ENCODE measurements at regions not wholly inside any gene's neighbourhood (a gene's known extent, or its start where the extent isn't known, plus 50 kb on each side); places are given as distances from the start of the nearest gene placed in this dataset.
A peak's percentile ranks its signal among the peaks of the same experiment; 100 is the strongest.
"Not testable (repeated sequence)": the region's sequence is repeated elsewhere in the genome, so short reads cannot be mapped to it uniquely, and the experiment has no call there.

DNA sequence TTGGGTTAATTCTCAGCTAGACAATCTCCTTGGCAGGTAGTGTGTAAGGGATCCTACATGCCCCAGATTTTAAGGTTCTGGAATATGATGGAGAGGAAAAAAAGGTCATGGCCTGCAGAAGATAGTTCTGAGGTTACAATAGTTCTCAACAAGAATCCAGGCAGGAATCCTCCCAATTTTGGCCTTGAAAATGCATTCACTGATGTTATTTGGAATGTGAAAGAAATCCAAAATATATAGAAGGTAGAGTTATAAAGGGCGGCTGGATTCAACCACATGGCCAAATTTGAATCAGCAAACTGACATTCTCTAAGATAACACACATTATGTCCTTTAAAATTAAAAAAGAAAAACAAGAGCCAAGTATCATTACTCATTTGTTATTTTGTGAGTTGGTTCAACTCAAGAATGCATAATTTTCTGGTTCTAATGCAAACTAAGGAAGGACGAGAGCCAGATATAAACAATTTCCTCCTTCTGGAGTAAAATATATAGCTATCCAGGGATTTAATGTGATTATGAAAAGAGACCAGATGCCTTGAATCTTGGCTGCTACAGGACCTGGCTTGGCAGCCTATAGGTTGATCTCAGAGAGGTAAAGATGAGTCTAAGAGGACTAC is 177.0 kb upstream of the G2E3 start:
- peak; percentile 45 for DNase-seq

DNA sequence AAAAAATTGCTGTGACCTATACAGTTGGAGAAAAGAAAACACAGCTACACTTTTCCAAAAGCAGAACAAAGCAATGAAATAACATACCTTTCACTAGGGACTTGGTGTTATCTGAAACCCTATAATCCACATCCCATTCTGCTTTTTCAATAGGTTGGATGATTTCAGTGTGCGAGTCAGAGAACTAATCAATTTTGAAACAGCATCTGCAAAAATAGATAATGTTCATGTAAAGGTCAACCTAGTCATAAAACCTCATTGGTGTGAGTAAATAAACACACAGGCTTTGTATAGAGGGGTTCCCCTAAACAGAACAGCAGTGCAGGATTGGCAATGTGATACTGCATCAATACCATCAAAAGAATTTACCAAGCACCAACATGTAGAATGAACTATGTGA is 173.0 kb upstream of the G2E3 start:
- no peak for DNase-seq

DNA sequence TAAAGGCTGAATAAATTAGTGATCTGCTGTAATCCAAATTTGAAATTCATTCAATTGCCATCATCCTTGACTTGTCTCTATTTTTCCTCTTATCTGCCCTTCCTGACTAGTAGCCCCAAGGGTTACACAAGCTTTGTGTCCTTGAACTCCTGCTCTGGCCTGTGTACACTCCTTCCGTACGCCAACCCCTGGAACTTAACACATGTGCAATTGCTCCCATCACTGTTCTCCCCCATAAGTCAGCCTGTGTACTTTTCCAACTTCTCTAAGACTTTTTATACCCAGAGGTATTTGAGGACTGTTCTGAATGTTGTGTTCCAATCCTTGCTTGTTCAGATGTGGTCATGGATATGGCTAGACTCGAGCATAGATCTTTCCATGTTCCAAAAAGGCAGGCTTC is 171.1 kb upstream of the G2E3 start:
- DNase-seq = no peak

DNA sequence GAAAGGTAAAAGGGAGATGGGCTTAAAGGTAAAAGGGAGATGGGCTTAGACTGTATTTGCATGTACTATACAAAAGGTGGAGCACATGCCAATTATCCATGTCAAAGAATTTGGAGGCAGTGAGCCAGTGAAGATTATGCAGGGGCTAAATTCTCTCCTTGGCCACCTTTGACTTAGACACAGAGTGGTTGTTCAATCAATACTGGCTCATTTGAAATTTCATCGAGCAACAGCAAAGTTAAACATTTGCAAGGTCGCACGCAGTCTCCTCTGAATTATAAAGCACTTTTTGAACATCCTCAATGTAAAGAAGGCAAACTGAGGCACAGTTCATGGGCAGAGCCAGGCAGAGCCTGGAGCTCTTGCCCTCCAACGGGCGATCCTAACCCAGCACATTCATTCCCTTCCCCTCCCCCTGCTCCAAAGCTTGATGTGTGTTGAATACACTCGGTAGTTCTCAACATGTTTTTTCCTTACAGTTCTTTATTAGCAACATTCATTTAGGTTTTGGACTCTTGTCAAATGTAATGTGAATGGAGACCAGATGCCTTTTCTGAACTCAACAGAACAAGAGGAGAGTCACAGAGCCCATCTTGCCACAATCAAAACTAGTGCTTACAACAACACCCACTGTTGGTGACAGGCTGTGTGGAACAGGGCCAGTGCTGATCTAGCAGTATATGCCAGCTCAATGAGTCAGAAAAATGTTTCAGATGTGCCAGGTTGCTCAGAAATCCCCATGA is 169.7 kb upstream of the G2E3 start:
- no peak for DNase-seq

DNA sequence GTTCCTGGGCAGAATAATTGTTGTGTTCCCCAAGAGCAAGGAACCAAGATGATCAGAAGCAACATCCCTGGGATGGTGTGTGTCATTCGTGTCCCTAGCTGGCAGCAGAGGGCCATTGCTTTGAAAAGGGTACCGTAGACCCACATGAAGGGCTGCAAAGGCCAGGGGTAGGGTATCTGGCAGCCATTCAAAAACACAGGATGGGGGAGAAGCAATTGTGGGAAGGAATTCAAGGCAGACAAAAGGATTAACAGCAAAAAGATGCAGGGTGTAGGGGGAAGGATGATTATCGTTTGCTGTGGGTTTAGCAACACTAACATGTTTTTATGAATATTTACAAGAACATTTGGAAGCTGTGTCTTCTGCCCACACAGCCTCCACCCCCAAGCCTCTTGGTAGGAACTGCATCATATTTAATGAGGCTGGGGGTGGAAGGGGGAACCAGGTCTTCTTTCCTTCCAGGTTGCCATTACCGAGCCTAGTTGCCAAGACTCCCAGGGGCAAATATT is 169.0 kb upstream of the G2E3 start:
- no peak for DNase-seq

DNA sequence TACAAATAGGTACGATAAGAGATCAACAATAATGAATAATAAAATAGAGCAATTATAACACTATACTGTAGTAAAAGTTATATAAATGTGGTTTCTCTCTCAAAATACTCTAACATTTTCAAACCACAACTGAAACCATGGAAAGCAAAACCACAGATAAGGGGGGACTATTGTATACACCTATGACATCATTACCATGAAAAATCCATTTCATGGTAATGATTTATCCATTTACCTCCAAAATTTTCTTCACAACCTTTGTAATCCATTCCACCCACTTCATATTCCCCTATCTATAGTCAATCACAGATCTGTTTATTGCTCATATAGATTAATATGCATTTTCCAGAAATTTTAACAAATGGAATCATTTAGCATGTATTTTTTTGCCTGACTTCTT is 163.9 kb upstream of the G2E3 start:
- no peak for DNase-seq

DNA sequence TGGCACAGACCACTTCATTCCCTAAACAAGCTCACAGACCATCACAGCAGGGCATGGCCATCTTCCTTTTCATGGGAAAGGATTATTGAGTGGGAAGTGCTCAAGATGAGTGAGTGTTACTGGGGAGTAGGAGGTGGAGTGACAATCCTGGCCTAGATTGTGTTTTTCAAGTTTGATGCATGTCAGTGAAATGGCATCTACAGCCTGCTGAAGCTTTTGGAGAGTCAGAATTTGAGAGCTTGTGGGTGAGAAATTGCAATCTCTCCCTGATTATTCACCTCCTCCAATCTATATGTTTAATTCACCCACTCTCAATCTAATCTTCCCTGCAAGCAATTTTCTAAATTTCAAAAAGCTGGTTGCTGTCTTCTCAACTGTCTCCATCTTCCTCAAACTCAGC is 156.1 kb upstream of the G2E3 start:
- no peak for DNase-seq

DNA sequence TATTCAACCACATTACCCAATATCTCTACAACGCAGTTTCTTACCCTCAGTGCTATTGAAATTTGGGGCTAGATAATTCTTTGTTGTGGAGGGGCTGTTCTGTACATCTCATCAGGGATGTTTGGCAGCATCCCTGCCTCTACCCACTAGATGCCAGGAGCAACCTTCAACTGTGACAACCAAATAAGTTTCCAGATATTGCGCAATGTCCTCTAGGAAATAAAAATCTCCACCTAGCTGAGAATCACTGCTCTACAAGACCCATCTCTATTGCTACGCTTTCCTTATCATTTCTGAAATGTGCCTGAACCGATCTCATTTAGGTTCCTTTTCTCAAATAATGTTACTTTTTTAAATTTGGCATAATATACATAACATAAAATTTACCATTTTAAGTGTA is 155.2 kb upstream of the G2E3 start:
- no peak for DNase-seq

DNA sequence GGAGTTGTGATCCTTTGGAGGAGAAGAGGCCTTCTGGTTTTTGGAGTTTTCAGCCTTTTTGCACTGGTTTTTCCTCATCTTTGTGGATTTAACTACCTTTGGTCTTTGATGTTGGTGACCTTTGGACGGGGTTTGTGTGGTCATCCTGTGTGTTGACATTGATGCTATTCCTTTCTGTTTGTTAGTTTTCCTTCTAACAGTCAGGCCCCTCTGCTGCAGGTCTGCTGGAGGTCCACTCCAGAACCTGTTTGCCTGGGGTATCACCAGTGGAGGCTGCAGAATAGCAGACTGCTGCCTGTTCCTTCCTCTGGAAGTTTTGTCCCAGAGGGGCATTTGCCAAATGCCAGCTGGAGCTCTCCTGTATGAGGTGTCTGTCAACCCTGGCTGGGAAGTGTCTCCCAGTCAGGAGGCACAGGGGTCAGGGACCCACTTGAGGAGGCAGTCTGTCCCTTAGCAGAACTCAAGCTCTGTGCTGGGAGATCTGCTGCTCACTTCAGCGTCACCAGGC is 149.4 kb upstream of the G2E3 start:
- not testable (repeated sequence) for DNase-seq

DNA sequence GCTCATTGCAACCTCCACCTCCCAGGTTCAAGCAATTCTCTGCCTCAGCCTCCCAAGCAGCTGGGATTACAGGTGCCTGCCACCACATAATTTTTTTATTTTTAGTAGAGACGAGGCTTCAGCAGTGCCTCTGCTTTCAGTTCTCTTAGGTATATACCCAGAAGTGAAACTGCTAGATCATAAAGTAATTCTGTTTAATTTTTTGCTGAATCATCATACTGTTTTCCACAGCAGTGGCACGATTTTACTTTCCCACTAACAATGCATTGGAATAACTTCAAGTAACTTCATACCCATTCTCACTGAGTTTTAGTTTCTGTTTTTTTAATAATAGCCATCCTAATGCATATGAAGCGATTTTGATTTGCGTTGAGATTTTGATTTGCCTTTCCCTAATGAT is 148.0 kb upstream of the G2E3 start:
- no peak for DNase-seq

DNA sequence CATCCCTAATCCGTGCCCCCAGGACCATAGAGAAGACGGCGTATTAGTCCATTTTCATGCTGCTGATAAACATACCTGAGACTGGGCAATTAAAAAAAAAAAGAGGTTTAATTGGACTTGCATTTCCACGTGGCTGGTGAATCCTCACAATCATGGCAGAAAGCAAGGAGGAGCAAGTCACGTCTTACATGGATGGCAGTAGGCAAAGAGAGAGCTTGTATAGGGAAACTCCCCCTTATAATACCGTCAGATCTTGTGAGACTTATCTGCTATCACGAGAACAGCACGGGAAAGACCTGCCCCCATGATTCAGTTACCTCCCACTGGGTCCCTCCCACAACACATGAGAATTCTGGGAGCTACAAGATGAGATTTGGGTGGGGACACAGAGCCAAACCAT is 145.8 kb upstream of the G2E3 start:
- not testable (repeated sequence) for DNase-seq

DNA sequence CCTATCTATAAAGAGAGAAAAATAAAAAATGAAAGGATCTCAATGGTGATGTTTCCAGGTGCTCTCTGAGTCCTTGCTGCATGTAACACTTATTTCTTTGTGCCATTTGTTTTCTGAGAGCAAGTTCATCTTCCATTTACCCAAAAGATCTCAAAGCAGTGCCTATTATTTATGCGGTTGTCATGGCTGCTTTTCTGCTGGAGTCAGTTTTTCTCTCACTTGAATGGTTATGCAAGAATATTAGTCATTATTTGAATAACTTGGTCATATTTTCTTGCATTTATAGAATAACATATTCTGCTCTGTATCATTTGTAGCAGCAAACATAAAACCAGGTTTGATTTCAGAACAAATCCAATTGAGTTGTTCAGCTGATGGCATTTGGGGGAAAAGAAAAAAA is 141.8 kb upstream of the G2E3 start:
- no peak for DNase-seq

DNA sequence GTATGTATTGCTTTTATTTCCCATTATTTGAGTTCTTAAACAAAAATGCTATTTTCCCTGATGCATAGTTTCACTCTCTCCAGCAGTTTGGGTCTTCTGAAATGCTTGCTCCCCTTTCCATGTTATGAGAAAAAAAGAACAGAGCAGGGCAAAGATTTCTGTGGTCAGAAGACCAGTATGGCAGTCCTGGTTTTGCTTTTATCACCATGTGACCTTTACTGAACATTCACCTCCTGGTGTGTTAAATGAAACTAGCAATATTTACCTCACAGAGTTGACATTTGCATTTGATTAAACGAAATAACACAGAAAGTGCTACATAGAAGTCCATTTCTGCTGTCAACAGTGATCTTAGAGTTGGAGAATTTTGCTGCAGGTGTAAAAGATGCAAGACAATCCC is 141.0 kb upstream of the G2E3 start:
- no peak for DNase-seq

DNA sequence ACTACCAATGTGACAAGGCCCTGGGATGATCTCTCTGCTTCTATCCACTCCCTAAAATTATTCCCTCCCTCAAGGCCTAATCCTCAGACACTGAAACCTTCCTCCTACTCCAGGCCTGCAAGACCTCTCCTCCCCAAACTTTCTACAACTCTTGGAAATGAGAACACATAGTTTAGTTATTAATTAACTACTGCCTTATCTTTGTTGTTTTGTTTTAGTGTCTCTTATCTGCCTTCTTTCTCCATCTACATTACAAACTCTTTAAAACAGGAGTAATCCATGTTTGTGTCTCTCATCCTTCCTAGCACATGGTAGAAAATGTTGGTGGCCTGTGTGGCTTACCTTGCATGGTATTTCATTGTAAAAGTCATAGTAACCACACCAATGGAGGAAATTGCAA is 139.9 kb upstream of the G2E3 start:
- DNase-seq = no peak

DNA sequence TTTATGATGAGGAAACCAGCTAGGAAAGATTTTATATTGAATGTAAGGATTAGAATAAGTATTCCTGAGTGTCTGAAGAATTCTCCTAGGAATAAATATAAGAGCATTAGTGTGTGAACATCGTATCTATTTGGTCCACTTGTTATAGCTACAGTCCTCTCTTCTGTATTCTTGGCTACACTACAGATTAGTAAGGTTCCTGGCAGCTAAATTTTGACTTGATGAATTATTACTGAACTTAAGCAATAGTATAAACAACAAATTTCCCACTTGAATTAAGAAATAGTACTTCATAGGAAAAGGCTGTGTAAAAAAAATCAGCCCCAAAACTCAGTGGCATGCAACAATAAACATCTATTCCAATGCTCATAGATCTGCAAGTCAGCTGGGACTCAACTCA is 138.4 kb upstream of the G2E3 start:
- no peak for DNase-seq

DNA sequence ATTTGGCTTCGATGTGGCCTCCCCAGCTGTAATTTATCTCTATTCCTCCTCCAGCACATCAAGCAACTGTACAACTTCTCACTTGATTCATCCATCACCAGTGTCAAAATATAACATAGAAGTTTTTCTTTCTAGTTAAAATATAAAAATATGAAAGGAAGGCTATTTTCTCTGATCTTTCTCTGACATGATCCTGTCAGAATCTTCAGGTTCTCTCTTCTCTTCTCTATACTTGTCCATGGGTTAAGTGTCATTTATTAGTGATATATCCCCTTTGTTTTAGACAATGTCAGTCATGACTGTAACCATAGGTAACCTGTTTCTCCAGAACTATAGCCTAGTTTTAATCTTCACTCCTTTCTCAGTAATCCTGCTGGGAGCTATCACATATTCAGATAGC is 132.5 kb upstream of the G2E3 start:
- DNase-seq = no peak

DNA sequence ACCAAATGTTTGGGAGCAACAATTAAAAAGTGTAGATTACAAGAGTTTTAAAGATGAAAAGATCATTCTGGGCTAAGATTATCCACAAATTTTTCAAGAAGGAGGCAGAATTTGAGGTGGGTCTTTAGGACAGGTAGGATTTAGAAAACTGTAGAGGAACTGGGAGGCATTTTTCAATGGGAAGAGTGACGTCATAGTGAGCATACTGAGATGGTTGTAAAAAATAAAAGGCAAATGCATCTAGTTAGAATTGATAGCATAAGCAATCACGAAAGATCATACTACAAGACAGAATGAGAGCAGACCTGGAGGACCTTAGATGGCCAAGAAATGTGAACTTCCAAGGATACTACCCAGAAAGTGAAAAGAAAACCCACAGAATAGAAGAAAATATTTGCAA is 131.6 kb upstream of the G2E3 start:
- DNase-seq = no peak

DNA sequence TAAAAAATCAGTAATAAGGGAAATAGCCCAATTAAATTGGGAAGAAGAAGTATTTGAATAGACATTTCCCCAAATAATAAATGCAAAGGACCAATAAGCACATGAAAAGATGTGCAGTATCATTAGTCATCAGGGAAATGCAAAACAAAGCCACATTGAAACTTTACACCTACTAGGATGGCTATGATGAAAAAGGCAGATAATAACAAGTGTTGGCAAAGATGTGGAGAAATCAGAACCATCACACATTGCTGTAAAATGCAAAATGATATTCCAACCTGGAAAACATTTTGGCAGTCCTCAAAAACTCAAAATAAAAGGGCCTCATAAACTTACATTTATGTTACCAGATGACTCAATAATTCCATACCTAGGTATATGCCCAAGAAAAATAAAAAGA is 131.1 kb upstream of the G2E3 start:
- no peak for DNase-seq

DNA sequence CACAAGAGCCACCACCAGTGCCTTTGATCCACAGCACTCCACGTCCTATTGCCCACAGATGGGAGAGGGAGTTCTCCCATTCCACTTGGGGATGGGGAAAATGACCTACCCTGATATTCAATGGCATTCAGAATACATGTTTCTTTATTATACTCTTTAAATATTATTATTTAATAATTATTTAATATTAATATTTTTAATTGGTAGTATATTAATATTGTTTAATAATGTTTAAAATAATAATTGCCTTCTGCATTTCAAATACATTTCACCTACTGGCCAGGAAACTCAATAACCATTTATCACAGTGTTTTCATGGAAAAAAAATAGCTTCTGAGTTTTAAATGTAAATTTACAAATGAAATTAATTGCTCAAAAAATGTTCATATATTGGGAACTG is 127.4 kb upstream of the G2E3 start:
- DNase-seq = no peak

DNA sequence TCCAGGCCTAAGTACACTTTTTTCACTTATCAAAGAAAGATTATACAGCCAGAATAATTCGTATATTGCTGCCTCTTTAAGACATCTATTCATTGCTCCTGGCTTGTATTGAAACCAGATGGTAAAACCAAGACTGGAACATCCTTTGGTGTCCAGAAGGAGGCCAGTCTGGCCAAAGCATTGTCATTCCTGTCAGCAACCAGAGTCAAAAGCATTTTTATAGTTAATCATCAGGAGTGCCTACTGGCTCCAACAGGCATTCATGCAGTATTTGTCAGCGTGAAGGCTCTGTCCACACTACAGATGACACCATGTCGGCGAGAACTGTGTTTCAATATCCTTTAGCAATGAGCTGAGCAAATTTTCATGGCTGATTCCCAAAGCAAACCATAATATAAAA is 118.0 kb upstream of the G2E3 start:
- DNase-seq = no peak

DNA sequence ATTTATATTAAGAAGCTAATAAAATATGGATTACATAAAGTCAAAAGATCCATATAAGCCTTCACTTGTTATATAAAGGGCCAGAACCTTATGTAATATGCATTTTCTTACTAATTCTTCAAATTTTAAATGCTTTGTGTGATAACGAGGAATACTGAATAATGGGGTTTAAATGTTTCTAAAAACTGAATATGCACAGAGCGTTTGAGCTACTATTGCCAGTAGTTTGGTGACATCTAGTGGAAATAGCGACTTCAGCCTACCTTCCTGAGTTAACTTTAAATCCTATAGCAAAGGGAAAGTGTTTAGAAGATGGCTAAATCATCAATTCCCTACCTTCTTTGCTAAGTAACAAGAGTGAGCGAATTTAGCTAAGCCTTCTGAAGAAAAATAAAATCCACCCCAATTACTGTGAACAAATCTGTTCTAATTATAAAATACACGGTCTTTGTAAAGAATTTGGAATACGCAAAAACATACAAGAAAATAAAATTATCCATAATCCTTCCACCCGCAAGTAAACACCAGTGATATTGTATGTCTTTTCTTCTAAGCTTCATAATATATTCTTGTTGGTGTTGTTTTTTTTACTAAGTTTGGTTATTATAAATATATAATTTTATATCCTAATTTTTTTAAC is 115.5 kb upstream of the G2E3 start:
- peak; percentile 67 for DNase-seq

DNA sequence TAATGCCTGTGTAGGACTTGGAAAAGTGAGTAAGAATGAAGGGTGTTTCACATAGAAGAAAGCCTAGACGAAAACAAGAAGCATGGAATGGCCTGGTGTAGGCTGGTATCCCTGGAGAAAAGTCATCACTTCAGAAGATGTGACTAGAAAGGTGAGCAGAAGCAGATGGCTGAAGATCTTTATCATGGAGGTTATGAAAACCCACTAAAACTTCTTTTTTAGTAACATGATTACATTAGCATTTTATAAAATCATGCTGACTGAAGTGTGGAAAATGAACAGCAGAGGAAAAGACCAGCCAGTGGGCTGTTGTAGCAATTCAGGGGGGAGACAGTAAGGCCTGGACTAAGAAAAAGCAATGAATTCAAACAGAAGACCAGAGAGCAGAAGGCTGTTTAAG is 114.5 kb upstream of the G2E3 start:
- DNase-seq = no peak

DNA sequence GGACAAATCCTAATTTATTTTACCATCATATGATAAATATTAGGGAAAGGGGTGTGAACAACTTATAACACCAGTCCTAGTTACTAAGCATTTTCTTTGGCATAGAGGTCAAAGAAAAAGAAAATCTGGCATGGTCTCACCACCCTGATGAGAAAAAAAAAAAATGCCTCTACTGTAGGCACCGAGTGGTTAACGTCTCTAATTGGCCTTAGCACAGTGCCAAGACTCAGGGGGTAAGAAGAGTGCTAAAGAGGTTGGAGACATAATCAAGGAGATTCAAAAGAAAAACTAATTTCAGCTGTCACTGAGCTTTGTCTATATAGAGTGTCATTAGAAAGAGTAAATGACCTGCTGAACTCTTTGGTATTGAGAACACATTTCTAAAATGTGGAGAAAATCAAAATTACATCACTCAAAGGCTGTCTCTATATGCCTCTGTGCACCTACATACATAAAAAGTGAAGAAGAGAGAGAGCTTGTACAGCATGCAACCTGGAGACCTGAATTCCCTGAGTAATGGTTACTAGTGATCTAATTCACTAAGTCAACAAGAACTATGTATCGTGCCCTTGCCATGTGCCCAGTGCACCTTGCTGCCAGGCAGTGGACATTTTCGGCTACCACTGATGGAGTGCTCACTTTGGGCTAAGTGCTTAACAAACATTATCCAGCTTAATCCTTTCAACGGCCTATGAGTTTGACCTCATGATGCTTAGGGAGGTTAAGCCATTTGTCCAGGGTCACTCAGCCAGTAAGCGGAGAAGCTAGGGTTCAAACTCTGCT is 113.8 kb upstream of the G2E3 start:
- peak; percentile 47 for DNase-seq

Data from NCI-H82 (cell line).